AG08396 (cell line): ENCODE measurements at regions not wholly inside any gene's neighbourhood (a gene's known extent, or its start where the extent isn't known, plus 50 kb on each side); places are given as distances from the start of the nearest gene placed in this dataset.
"Not testable (repeated sequence)": the region's sequence is repeated elsewhere in the genome, so short reads cannot be mapped to it uniquely, and the experiment has no call there.

Experiments used
- DNase-seq: peaks from one replicate; pipeline ENCODE4 v3.0.0; 2012; ENCODE audit warnings: low spot score, mixed read lengths

- no peak for DNase-seq
Measured at GRCh38 chr1:30151119-30151518, 572.3 kb downstream of the MATN1 start.

- no peak for DNase-seq
Measured at GRCh38 chr1:30149226-30149625, 574.2 kb downstream of the MATN1 start.

GRCh38 chr1:30148676-30149075 lies 574.7 kb downstream of the MATN1 start:
- no peak for DNase-seq

GRCh38 chr1:30147188-30147587 lies 576.2 kb downstream of the MATN1 start:
- no peak for DNase-seq

GRCh38 chr1:30146448-30146847 lies 576.9 kb downstream of the MATN1 start:
- no peak for DNase-seq

GRCh38 chr1:30145723-30146303 lies 577.6 kb downstream of the MATN1 start:
- DNase-seq = no peak

- no peak for DNase-seq
Measured at GRCh38 chr1:30144831-30145230, 578.6 kb downstream of the MATN1 start.

GRCh38 chr1:30143517-30143916 lies 579.9 kb downstream of the MATN1 start:
- no peak for DNase-seq

GRCh38 chr1:30140566-30140965 lies 582.8 kb downstream of the MATN1 start:
- no peak for DNase-seq

- DNase-seq = no peak
Measured at GRCh38 chr1:30138891-30139290, 584.5 kb downstream of the MATN1 start.

GRCh38 chr1:30137001-30137400 lies 586.4 kb downstream of the MATN1 start:
- DNase-seq = no peak

- no peak for DNase-seq
Measured at GRCh38 chr1:30135698-30136097, 587.7 kb downstream of the MATN1 start.

- no peak for DNase-seq
Measured at GRCh38 chr1:30134466-30135217, 588.7 kb downstream of the MATN1 start.

GRCh38 chr1:30133414-30134055 lies 589.9 kb downstream of the MATN1 start:
- DNase-seq = no peak

GRCh38 chr1:30132602-30133286 lies 590.6 kb downstream of the MATN1 start:
- no peak for DNase-seq

GRCh38 chr1:30130566-30130965 lies 592.8 kb downstream of the MATN1 start:
- not testable (repeated sequence) for DNase-seq

GRCh38 chr1:30130099-30130498 lies 593.3 kb downstream of the MATN1 start:
- DNase-seq = no peak

GRCh38 chr1:30129421-30130055 lies 593.8 kb downstream of the MATN1 start:
- no peak for DNase-seq

- DNase-seq = no peak
Measured at GRCh38 chr1:30129001-30129408, 594.4 kb downstream of the MATN1 start.

GRCh38 chr1:30126848-30127247 lies 596.5 kb downstream of the MATN1 start:
- DNase-seq = no peak

GRCh38 chr1:30125821-30126170 lies 597.6 kb downstream of the MATN1 start:
- DNase-seq = no peak
